HG02623 (cell line): ENCODE measurements at regions not wholly inside any gene's neighbourhood (a gene's known extent, or its start where the extent isn't known, plus 50 kb on each side); places are given as distances from the start of the nearest gene placed in this dataset.

Experiments used
- ATAC-seq: cut with Tn5 transposase; IDR thresholded peaks from one replicate; pipeline ENCODE4 v1.9.1; 2021; ENCODE audit warnings: moderate library complexity; ENCODE audit not compliant: unreplicated experiment

- ATAC-seq = no peak
Observed at GRCh38 chr16:86184185-86184584, 285.2 kb downstream of the IRF8 start.

GRCh38 chr16:86185089-86185488 lies 286.1 kb downstream of the IRF8 start:
- ATAC-seq = no peak

- ATAC-seq = no peak
Observed at GRCh38 chr16:86186313-86186712, 287.4 kb downstream of the IRF8 start.

DNA sequence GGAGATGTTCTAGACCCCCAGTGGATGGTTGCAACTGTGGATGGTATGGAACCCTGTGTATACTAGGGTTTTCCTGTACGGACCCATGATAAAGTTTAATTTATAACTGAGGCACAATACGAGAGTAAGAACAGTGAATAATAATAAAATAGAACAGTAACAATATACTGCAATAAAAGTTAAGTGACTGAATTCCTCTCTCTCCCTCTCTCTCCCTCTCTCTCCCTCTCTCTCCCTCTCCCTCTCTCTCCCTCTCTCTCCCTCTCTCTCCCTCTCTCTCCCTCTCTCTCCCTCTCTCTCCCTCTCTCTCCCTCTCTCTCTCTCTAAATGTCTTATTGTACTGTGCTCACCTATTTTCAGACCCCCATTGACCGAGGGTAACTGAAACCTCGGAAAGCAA lies 291.0 kb downstream of the IRF8 start:
- ATAC-seq = no peak

- ATAC-seq = no peak
Observed at GRCh38 chr16:86191663-86192062, 292.7 kb downstream of the IRF8 start.

- no peak for ATAC-seq
Observed at GRCh38 chr16:86193528-86194193, 294.7 kb downstream of the IRF8 start.

- ATAC-seq = no peak
Observed at GRCh38 chr16:86195863-86196630, 297.1 kb downstream of the IRF8 start.

DNA sequence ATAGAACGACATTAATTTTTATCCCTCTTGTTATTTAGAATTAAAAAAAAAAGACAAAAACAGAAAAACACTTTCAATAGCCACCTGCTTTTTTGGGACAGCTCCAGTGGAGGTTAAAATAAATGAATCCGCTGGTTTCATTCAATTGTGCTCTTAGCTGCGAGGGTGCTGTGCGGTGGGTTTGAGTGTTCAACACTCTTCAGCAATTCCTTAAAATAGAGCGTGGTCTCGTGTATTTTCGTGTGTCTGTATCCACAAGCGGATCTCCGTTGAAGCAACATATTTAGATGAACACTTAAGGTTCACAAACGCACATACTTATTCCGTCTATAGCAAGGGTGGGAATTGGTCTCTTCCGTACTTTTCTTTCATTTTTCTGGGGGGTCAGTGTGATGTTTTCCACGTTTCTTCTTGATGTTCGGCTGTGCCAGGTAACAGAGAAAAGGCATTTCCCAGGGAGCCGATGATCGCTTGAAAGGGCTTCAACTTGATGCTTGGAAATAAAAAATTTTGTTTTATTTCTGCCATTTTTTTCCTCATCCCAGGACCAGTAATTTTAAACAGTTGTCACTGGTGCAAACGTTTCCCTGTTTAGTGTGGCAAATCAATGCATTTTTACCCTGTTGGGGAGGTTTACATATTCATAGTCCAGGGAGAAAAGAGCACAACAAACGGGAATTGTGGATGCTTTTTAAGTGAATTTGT lies 297.9 kb downstream of the IRF8 start:
- no peak for ATAC-seq

DNA sequence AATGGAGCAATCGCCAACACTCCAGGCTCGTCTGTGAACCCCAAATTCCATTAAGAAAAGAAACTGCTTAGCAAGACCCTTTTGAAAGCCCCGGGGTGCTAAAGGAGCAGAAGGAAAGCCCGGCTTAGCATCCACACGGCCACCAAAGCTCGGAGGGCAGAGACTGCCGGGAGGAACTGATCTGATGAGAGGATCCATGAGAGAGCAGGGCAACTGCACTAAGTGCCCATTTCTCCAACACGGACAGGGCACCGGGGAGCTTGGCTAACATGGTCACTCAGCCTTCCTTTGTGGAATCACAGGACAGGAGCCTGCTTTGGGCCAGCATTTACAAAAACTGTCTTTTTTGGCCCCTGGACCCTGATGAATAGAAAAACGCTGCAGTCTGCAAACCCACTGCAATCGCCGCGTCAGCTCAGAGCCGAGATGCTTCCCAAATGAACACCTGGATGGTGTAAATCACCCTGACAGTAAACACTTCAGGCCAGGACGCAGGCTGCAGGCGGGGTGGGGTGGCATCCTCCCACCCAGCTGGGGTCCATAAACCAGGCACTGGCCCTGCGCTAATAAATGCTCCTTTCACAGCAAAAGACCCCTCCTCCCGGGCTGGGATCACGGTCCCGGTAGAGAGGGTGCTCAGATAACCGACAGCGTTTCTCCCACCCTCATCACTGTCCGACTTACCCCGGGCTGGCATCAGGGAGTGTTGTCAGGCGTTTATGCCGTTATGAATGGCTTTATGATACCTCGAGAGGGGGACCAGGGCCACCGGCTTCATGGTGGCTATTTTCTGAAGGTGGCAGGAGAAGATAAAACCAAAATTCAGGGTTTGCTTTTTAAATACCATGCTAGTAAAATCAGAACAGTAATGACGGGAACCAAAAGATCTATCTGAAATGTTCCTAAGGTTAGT lies 299.5 kb downstream of the IRF8 start:
- ATAC-seq = no peak

GRCh38 chr16:86199182-86199581 lies 300.2 kb downstream of the IRF8 start:
- no peak for ATAC-seq

GRCh38 chr16:86199871-86200695 lies 301.1 kb downstream of the IRF8 start:
- ATAC-seq = no peak

GRCh38 chr16:86200722-86201121 lies 301.8 kb downstream of the IRF8 start:
- ATAC-seq = no peak

GRCh38 chr16:86201746-86202145 lies 302.8 kb downstream of the IRF8 start:
- no peak for ATAC-seq

DNA sequence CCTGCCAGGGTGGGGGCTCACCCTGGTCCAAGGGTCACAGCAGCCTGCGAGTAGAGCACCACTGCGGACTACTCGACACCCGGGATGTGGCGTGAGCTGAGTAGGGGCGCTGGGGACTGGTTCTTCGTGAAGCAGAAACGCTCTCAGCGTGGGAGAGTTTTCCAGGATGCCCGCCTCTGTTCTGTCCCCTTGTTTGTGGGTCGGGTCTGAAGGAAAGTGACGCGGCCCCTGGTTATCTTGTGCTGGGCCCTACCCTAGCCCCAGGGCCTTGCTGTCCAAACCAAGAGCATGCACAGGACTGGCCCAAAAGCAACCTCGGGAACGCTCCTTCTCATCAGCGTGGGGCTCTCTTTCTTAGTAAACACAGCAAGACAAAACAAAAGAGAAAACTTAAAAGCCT lies 303.3 kb downstream of the IRF8 start:
- no peak for ATAC-seq

- ATAC-seq = no peak
Observed at GRCh38 chr16:86202760-86203426, 303.9 kb downstream of the IRF8 start.

DNA sequence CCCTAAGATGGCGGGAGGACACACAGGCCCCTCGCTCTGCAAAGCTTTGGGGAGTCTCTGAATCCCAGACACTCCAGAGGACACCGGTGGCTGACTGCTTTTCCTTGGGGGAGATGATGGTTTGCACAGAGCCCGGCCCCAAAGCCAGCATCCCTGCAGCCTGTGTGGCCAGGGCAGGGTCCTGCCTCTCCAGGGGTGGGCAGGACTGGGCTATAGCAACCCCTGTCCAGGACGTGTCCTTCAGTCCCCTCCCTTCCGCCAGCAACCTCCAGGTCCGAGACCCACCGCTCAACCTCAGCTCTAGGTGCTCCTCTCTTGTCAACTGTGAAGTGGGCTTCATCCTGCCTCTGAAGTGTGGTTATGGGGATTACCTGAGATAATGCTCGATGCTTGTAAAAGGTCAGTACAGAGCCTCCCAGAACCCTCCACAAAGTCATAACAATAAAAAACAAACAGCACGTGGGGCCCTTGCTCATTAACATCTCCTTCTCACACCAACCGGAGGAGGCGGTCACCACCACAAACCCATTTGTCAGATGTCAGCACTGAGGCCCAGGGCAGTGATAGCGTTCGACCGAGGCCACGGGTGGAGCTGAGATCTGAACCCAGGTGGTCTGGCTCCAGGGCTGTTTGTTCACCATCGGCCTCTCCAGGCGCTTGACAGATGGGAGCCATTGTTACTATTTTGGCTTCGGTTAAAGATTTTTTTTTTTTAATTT lies 304.8 kb downstream of the IRF8 start:
- ATAC-seq = no peak

- no peak for ATAC-seq
Observed at GRCh38 chr16:86205521-86206245, 304.6 kb upstream of the FOXF1 start.

DNA sequence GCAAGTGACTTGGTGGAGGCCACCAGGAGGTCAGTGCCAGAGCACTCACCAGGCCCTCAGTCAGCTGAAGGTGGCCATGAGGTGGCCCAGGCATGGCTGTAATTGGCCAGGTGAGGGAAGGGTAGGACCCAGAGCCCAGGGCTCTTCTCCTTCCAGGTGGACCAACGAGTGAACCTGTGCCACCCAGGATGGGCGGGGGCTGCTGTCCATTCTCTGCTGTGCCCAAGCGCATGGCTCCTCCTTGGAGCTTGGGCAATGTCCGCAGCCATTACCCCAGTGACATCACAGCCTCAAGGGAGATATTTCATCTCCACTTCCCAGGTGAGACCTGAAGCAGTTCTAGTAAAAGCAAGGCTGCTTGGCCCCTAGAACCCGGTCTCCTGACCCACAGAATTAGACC lies 303.0 kb upstream of the FOXF1 start:
- no peak for ATAC-seq
